NCI-H1048 (cell line): ENCODE measurements at regions not wholly inside any gene's neighbourhood (a gene's known extent, or its start where the extent isn't known, plus 50 kb on each side); places are given as distances from the start of the nearest gene placed in this dataset.
"Not testable (repeated sequence)": the region's sequence is repeated elsewhere in the genome, so short reads cannot be mapped to it uniquely, and the experiment has no call there.

Experiments used
- DNase-seq: peaks from one replicate; lab custom pipeline; 2025; lab: John Stamatoyannopoulos, UW

DNA sequence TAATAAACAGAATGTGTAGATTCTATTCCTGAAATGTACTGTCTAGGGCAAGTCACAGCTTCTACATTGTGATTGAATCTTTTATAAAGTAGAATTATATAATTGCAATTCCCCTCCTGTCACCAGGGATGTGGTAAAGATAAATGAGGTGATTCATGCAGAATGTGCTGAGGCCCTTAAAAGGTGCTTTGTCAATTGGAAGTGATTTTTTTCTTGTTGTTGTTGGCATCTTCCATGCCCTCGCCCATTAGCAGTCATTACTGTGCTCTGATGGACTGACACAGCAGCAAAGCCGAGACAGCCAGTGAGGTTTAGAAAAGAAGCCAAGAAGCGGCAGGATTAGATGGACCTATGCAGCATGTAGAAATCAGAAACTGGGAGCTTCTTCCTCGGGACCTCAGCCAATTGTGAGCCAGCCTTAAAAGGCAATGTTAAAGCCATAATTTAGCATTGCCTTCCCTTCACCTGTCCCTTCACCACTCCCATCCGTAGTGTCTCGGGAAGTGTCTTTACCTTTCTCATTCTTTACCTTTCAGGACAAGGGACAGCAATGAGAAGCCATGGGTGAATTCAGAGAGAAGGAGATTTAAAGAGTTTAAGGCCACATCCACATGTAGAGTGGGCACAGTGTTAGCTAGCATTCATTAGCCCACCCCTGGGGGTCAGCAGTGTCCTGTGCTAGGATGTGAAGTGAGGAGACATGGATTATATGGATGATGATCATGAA lies 257.8 kb downstream of the PLK2 start:
- no peak for DNase-seq

DNA sequence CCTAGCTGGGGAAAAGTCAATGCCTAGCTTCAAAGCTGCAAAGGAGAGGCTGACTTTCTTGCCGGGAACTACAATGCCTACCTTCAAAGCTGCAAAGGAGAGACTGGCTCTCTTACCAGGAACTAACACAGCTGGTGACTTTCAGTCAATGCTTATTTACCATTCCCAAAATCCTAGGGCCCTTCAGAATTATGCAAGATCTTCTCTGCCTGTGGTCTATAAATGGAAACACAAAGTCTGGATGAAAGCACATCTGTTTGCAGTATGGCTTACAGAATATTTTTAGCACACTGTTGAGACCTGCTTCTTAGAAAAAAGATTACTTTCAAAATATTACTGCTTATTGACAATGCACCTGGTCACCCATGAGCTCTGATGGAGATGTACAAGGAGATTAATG lies 259.4 kb downstream of the PLK2 start:
- DNase-seq: no peak

DNA sequence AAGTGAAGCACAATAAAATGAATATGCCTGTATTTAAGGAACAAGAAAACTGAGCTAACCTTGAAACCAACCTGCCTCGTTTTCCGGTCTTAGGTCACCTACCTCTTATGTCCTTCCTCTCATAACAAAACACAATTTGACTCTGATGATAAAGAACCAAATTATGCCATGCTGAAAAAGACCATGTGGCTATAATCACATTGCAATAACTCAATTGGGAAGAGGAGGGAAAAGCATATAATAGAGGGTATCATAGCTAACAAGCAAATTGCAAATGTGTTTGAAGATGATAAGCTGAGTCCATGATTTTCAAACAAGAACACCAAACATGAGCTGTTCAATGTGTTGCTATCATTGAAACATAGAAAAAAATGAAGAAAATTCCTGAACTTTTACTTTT lies 260.8 kb downstream of the PLK2 start:
- DNase-seq: no peak

DNA sequence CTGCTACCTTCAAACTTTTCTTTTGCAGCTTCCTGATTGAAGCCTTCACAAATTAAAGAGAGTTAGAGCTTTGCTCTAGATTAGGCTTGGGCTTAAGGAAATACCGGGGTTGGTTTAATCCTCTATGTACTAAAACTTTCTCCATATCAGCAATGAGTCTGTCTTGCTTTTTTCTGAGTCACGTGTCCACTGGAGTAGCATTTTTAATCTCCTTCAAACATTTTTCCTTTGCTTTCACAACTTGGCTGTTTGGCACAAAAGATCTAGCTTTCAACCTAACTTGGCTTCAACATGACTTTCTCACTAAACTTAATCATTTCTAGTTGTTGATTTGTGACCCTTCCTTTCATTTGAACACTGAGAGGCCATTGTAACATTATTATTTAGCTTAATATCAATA lies 261.6 kb downstream of the PLK2 start:
- no peak for DNase-seq

DNA sequence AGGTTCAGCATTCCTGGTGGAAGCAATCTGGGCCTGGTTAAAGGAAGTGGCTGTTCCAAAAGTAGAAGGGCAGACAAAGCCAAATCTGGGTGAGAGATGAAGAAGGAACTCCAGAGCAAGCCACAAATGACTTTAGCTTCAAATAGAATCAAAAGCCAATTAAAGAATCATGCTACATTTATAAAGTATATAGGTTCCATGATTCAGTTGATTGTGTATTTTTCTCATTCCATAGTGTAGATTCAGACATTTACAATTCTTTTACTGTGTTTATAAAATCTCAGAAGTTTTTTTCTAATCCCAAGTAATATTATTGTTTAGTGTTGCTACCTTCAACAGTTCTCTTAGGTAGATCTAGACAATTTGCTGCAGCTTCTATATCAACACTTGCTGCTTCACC lies 262.0 kb downstream of the PLK2 start:
- DNase-seq: no peak

DNA sequence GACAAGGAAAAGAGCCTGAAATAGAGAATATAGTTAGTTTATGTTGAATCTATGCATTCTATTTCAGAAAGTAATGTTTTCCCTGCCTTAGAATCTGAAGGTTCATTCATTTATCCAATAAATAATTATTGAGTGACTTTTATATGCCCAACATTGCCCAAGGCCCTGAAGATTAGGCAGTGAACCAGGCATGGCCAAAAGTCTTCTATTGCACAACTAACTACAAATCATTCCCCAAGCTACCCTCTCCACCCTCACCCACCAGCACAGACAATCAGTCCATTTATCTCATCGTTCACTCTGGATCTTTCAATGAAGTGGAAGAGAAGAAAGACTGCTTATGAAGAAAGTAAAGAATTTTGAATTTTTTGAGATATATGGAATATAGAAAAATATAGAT lies 268.4 kb downstream of the PLK2 start:
- DNase-seq: no peak

DNA sequence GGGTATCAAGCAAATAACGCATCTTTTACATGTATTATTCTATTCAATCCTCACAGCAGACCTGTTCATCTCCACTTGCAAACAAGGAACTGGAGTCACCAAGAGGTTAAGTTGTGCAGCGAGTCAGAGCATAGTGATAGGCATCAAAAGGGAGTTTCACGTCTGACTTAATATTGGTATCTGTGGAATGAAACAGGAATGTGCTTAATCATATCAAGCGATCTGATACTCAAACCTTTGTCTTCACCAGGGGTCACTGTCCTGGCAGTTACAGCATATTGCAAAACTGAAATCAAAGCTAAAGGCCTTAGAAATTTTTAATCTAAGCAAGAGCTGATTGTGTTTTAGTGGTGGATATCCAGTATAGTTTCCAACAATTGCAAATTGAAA lies 271.6 kb downstream of the PLK2 start:
- no peak for DNase-seq

DNA sequence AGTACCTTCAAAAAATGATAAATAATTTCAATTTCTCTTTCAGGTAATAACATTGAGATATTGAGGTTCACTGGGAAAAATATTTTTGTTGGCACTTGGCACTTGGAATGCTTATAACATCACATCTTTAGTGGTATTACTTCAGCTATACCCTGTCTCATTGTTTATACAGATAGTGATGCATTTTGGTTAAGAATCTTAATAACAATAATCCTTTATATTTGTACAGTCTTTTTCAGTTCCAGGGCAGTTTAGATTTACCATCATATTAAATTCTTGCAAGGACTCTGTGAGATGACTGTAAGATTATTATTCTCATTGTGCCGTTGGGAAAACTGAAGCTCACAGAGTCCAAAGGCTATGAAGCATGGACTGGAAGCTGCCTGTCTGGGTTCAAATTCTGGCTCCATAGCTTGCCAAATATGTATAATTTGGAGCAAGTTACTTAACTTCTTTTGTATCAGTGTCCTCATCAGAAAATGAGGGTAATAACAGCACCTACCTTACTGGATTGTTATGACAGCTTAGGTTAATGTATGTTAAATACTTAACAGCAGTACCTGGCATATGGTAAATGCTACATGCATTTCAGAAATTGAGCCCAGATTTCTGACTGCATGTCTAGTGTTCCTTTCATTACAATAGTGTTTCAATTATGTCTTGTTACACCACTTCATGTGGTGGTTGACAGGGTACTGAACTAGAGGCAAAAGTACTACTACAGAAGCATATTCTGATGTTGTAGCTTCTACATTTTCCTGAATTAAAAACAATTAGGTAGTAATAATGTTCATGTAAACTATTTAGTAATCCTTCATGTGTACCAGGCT lies 272.2 kb downstream of the PLK2 start:
- DNase-seq: no peak

DNA sequence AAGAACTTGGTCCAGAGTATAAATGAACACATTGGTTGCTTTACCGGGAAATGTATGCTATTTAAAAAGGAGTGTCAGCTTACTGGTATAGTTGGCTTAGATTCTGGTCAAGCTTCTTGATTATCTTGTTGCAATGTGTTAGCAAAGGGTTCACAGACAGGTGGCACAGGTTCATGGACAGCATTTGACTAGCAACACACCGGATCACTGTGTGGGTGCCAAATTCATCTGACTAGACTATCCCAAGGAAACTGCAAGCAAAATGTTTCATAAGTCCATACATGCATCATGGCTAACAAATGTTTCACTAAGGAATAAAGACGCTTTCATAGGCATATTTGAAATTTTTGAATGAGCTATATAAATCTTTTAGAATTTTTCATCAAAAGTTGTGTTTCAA lies 274.1 kb downstream of the PLK2 start:
- no peak for DNase-seq

DNA sequence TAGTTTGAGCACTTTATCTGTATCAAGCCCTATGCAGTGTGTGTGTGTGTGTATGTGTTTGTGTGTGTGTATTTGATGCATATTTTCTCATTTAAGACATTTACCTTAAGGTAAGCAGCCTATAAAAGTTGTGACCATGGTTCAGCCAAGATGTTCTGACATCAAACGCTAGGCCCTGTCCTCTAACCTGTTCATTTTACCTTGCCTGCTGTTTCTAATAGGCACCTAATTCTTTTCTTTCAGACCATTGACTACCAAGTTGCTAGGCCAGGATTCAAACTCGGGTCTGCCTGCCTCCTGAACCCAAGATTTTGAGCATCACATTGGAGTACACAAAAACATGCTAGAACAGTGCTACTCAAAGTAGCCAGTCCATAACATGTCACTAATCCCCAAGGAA lies 274.5 kb downstream of the PLK2 start:
- DNase-seq: no peak

DNA sequence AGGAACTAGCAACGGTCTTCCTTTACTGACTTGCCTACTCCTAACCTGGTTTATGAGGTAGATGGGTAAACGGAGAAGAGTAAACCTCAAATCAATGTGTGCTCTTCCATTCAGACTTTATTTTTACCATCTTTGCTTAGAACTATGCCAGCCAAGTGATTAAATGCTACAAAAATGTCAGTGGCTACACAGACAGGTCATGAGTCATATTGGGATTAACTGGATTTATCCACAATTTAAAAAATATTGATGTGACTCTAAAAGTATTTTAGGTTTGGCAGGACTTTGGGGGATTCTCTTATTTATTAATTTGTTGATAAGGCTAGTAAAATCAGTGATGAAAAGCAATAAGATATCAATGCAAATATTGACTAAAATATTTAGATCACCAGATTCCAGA lies 275.0 kb downstream of the PLK2 start:
- DNase-seq: no peak

DNA sequence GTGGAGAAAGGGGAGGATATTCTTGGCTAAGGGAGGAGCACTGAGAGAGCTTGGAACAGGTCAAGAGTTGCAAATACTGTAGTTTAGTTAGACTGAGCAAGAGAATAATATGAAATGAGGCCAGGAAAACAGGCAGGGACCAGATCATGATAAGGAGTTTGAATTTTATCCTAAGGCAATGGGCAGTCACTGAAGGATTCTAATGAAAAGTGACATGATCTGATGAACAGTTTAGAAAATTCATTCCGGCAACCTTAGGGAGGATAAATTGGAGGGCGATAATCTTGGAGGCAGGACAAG lies 276.1 kb downstream of the PLK2 start:
- no peak for DNase-seq

DNA sequence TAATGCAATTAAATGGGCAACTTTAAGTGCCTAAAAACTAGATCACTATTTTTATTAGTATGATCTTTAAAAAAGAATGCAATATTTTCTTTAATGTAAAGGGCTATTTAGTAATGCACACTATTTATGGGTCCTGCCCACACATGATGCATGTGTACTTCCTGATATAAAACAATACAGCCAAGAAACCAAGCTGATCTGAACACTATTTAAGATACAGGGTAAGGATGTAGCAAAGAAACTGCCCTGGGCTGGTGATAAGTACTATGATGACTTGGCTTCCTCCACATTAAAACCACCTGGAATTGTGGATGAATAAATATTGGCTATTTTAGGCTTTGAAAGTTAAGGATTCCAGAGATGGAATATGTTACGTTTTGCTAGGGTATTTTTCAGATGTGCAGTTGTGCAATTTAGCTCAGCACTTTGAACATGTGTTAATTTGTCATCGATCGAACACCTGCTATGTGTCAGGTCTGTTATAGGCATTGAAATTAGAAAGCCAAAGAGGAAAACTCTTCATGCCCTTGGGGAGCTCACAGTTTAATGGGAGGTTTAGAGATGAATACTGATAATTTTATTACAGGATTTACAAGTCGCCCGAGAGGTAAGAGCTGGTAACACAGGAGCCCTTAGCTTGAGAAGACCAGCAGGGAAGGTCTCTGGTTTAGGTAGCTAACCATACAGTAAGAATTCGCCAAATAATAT lies 276.7 kb downstream of the PLK2 start:
- DNase-seq: no peak

DNA sequence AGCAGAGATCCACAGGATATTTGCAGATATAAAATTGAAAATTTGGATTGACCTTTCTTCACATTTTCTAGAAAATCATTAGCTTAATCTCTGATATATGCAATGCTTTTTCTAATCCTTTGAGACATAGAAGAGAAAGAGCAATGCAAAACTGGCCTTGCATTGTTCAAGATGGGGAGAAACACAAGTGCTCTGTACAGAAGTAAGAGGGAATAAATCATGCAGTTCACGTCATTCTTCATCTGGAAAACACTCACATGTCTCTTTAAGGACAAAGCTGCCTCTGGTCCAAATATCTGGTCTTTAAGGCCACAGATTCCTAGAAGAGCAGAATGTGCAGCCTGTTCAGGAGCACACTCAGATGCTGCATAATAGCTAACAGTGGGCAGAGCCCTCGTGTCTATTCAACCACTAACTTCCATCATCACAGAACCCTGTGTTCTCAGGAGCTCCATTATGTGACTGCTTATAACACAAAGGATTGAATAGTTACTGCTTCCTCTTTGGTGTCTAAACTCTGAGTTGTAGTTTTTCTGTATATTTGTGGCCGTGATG lies 277.5 kb downstream of the PLK2 start:
- DNase-seq: no peak

DNA sequence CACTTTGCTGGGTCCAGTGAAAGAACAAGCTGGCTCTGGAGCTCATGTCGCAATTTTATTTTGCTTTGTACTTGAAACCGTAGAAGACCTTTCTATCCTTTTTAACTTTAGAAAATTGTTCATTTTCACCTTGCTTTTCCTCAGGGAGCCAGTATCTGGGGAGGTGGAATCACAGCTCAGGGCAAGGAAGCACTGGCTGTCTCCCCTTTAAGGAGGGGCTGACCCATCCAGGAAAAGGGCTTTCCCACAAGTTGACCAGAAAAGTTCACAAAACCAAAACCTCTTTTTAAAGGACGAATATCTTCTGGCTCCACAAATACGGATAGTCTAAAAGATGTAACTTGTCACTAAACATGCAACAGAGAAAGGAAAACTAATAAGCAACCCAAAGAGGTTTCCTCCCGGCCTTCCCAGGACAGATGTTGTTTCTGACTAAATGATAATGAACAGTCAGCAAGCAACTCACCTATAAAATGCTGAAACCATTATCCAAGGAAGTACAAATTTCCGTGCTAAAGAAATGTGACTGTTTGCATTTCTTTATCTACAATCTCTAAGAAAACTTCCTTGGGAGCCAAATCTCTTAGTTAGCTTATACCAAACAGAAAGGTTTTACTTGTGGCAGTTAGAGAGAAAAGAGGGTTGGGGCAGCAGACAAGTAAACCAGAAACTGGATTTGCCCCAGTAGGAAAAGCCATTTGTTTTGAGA lies 278.2 kb downstream of the PLK2 start:
- DNase-seq: no peak

DNA sequence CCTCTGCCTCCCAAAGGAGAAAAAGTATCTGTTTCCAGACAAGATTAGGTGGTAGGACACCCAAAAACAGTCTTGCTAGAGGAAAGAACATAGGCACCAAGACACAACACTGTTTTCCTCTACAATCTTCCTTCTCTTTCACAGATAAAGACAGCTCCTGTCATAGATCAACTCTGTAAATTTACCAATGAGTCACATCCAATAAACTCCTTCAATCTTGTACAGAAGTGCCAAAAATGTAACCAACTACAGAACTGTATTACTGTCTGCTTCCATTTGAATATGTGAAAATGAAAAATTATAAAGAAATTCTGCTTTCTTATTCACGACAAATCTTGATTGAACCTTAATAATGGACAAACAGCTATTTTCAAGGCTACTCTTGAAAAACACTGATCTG lies 286.9 kb downstream of the PLK2 start:
- DNase-seq: no peak

DNA sequence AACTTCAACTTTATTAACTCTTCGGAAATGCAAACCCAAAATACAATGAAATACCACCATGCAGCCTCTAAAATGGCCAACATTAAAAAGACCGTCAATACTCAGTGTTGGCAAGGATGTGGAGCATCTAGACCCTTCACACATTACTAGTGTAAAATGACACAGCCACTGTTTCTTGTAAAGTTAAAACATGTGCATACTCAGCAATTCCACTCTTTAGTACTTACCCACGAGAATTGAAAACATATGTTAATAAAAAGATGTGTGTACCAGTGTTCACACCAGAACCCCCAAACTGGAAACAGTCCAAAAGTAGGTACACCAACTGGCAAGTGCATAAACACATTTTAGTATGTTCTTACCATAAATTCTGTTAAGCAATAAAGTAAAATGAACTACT lies 294.7 kb downstream of the PLK2 start:
- no peak for DNase-seq

DNA sequence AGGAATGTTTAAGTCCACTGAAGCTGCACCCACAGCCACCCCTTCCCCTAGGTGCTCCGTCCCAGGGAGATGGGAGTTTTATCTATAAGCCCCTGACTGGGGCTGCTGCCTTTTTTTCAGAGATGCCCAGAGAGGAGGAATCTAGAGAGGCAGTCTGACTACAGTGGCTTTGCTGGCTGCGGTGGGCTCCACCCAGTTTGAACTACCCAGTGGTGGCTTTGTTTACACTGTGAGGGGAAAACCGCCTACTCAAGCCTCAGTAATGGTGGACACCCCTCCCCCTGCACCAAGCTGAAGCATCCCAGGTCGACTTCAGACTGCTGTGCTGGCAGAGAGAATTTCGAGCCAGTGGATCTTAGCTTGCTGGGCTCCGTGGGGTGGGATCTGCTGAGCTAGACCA lies 298.0 kb downstream of the PLK2 start:
- not testable (repeated sequence) for DNase-seq

DNA sequence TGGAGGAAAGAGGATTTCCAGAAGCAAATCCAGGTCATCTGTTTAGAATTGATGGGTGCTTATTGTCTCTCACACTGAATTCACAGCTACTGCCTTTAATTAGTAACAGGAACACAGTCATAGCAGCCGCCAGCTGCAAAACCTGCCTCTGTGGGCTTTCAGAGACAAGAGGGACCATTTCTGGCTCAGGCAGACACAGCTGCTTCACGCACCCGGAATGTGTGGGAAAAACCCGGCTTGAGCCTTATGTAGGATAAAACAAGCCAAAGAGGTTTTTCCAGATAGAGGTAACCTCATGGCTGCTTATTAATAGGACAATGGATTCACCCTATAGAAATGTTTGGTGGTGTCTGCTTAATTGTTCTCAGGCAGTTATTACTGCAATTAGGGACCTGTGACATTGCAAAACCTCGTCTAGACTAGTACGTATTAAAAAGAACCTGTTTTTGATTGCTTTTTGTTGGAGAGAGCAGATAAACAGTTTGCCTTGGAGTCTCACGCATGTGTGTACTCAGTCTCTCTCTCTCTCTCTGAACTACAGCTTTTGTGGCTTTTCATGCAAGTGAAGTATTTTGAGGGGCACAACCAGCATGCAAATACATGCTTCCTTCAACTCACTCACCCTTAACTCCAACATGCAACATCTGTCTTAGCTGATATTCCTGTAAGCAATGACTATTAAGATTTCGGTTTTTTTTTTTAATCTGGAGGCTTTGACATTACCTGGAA lies 302.7 kb downstream of the PLK2 start:
- DNase-seq: no peak

DNA sequence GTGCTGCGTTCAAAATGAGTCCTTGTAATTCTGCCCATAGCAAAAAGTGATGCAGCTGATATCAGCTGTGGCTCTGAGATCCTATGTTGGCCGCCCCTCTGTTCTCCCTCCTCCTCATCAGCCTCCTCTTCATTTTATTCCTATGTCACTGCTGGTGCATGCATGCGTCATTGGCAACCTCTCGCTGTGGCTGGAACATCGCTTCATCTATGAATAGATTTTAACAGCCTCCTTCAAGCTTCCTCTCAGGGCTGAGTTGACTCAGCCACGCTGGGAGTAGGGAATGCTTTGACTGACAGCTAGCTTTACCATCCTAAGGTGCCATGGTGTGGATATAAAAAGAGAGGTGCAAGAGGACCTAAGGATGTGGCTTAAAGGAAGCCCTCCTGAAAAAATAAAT lies 303.5 kb downstream of the PLK2 start:
- DNase-seq: no peak

DNA sequence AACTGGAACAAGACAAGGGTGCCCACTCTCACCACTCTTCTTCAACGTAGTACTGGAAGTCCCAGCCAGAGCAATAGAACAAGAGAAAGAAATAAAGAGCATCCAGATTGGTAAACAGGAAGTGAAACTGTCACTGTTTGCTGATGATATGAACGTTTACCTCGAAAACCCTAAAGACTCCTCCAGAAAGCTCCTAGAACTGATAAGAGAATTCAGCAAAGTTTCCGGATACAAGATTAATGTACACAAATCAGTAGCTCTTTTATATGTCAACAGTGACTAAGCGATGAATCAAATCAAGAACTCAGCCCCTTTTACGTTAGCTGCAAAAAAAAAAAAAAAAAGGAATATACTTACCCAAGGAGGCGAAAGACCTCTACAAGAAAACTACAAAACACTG lies 306.6 kb downstream of the PLK2 start:
- DNase-seq: no peak

DNA sequence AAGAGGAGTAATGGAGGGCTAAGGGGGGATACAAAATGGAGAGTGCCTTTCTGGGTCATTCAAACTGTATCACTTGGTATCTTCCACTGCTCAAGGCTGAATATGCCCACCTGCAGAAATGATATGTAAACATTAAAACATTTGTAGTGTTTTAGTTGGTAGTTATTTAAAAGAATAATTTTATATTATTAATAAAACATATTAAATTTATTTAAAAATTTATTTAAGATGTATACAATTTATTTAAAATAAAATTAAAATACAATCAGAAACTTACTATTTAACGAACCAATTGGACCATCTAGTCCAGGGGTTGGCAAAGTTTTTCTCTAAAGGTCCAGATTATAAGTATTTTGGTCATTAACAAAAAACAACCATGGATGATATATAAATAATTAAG lies 308.5 kb downstream of the PLK2 start:
- DNase-seq: no peak
